ENCODE measurements at regions not wholly inside any gene's neighbourhood (a gene's known extent, or its start where the extent isn't known, plus 50 kb on each side); places are given as distances from the start of the nearest gene placed in this dataset.
"Not testable (repeated sequence)": the region's sequence is repeated elsewhere in the genome, so short reads cannot be mapped to it uniquely, and the experiment has no call there.

GRCh38 chr17:14518919-14519318, 218.0 kb downstream of the HS3ST3B1 start:
- not testable (repeated sequence) for DNase-seq

GRCh38 chr17:14514973-14515372, 214.1 kb downstream of the HS3ST3B1 start:
- DNase-seq, result no peak

DNA sequence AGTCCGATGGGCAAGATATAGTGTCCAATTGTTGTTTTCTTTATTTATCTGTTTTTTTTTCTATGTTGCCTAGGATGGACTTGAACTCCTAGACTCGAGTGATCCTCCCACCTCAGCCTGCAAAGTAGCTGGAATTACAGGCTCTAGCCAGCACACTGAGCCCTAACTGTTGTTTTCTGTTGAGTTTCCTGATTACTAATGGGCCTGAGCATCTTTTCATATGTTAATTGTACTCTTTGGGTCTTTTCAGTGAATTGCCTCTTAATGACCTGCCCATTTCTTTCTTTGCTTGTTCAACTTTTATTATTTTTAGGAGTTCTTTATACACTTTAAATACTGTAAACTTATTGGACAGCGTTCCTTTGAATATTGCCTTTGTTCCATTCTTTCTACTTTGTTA, 213.0 kb downstream of the HS3ST3B1 start:
- no peak for DNase-seq

- no peak for DNase-seq
Measured at GRCh38 chr17:14510136-14510535, 209.3 kb downstream of the HS3ST3B1 start.

- DNase-seq, result no peak
Measured at GRCh38 chr17:14508156-14508555, 207.3 kb downstream of the HS3ST3B1 start.

DNA sequence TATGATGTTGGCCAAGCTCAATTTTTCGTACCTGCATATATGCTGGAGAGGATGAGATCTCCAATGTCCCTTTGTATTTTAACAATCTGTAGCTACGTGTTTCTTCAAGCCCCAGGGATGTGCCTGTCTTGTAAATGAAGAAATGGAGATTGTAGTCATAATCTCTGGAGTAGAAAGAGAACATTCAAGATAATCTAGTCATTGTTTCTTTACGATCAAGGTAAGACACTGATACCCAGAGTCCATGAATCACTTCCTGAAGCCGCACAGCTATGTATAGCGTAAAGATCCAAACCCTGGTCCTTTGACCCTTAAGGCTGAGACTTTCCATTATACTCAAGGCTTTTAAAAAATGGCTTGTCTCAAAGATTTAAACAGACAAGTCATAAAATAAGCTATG, 205.5 kb downstream of the HS3ST3B1 start:
- DNase-seq, result no peak

DNA sequence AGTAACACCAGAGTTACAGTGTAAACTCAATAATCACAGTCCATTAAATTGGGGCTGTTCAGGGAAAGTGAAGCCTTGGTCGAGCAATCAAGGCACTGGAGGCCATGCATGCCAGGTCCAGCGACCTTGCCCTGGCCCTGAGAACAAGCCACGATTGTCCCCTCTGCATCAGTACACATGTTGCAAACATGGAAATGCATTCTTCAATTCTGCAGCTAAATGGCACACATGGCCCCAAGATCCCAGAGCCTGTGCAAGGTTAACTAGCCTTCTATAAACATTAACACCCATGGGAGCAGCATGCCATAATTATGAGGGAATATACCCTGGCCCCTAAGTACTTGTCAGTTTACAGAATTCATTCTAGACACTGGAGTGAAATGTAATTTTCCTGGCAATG, 204.7 kb downstream of the HS3ST3B1 start:
- DNase-seq, result no peak

GRCh38 chr17:14499976-14500375, 199.1 kb downstream of the HS3ST3B1 start:
- DNase-seq, result no peak

GRCh38 chr17:14498812-14499211, 197.9 kb downstream of the HS3ST3B1 start:
- no peak for DNase-seq

DNA sequence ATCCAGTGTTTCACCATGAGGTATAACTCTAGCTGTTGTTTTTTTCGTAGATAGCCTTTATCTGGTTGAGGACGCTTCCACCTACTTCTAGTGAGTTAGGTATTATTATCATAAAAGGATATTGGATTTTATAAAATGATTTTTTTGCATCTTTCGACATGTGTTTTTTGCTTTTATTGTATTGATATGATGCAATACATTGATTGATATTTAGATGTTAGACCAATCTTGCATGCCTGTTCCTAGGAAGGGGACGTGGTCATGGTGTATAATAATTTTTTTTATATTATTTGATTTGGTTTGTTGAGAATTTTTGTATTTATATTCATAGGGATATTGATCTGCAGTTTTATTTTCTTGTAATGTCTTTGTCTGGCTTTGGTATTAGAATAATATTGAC, 193.3 kb downstream of the HS3ST3B1 start:
- DNase-seq, result no peak

- no peak for DNase-seq
Measured at GRCh38 chr17:14489986-14490385, 189.1 kb downstream of the HS3ST3B1 start.

- no peak for DNase-seq
Measured at GRCh38 chr17:14488958-14489550, 188.2 kb downstream of the HS3ST3B1 start.

GRCh38 chr17:14487068-14487467, 186.2 kb downstream of the HS3ST3B1 start:
- no peak for DNase-seq

GRCh38 chr17:14482715-14483114, 181.8 kb downstream of the HS3ST3B1 start:
- no peak for DNase-seq

DNA sequence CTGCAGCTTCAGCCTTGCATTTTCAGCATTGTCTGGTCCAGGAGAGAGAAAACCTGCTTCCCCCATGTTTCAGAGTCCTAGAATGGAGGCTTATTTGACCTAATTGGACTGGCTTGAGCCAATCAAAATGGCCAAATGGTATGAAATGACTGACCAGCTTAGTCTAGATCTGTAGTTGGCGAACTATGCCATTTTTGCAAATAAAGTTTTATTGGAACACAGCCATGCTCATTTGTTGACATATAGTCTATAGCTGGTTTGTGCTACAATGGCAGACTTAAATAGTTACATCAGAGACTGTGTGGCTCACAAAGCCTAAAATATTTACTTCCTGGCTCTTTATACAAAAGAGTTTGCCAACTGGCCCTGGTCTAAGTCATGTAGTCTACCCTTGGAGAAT, 180.8 kb downstream of the HS3ST3B1 start:
- no peak for DNase-seq

DNA sequence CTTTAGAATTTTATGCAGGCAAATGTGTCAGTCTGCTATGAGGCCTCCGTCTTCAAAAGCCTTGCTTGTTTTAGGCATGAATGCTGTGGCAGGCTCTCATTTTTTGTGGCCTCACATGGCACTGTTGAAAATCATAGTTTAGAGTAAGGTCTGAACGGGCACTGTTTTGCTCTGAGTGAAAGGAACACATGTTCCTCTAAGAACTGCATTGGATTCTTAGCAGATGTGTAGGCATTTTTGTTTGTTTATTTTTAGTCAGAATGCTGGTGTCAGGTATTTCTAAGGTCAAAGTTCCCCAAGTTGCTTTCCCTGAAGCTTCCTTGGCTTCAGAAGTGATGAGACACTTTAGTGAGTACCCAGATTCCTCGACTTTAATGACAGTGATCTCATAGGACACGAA, 173.7 kb downstream of the HS3ST3B1 start:
- no peak for DNase-seq

- DNase-seq, result no peak
Measured at GRCh38 chr17:14471052-14471451, 170.2 kb downstream of the HS3ST3B1 start.

GRCh38 chr17:14470417-14470816, 169.5 kb downstream of the HS3ST3B1 start:
- no peak for DNase-seq

- no peak for DNase-seq
Measured at GRCh38 chr17:14469971-14470370, 169.1 kb downstream of the HS3ST3B1 start.

- no peak for DNase-seq
Measured at GRCh38 chr17:14468858-14469257, 168.0 kb downstream of the HS3ST3B1 start.

DNA sequence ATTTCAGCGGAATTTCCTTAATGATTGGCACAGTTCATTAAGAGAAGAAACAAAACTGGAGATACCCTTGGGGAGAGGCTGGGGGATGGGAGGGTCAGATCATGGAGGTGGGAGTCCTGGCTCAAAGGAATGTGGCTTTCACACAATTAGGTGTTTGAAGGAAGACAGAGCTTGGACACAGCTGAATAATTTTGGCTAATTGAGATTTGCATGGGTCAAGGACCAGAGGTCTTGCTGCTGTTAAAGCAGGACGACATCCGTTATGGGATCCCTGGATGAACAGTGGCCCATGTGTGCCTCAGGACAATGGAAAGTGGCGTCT, 160.3 kb downstream of the HS3ST3B1 start:
- DNase-seq, result no peak

GRCh38 chr17:14460516-14461226, 159.8 kb downstream of the HS3ST3B1 start:
- DNase-seq, result no peak

DNA sequence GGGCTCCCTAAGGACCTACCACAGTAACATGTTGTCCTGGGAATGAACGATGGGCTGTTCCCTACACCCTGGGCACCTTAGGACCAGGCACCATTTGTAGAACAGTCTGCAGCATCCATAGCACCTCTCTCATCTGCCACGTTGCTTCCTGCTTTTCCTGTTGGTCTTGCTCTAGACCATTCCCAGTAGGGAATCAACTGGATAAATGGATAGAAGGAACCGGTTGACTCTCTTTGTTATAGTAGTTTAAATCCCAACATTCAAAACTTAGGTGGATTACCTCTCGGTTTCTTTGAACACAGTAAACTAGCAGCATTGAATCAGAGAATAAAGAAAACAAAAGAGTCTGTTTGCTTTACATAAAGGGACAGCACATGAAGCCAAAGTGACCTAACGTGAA, 159.1 kb downstream of the HS3ST3B1 start:
- no peak for DNase-seq

GRCh38 chr17:14458724-14459123, 157.8 kb downstream of the HS3ST3B1 start:
- DNase-seq, result no peak

GRCh38 chr17:14454746-14455145, 153.9 kb downstream of the HS3ST3B1 start:
- DNase-seq, result no peak
